Panc1 (cell line): ENCODE measurements at regions not wholly inside any gene's neighbourhood (a gene's known extent, or its start where the extent isn't known, plus 50 kb on each side); places are given as distances from the start of the nearest gene placed in this dataset.

Experiments used
- ATAC-seq: fragments of 200-7000 bp; cut with Tn5 transposase; 2 replicates; pipeline ENCODE4 v1.9.1; 2020; ENCODE audit warnings: mild to moderate bottlenecking, moderate library complexity
- BruUV-seq: library from RNA; stranded (reverse); fragments of 400-500 nt; replicated peaks from 2 replicates; lab custom pipeline; 2021; lab: Mats Ljungman, UMichigan
- CTCF ChIA-PET: fragments of 300-600 bp; sonication (Branson Sonifier 250); formaldehyde crosslinking; loops from one replicate; lab custom pipeline; 2022; ENCODE audit warnings: antibody characterized with exemption; lab: Charles Lee
- POLR2A ChIA-PET: fragments of 300-600 bp; sonication (Branson Sonifier 250); formaldehyde crosslinking; loops from one replicate; lab custom pipeline; 2022; ENCODE audit warnings: antibody characterized with exemption; lab: Charles Lee
- DNase-seq: peaks from one replicate; pipeline ENCODE4 v3.0.0-alpha.2; 2010; ENCODE audit warnings: low read depth, low spot score
- H3K27ac ChIP-seq: 2 replicates; pipeline ENCODE4 v1.5.1; 2011; ENCODE audit warnings: mild to moderate bottlenecking, low read length, inconsistent platforms
- H3K27me3 ChIP-seq: fragments of 200-500 bp; sonication (Bioruptor generic); 2 replicates; pipeline ENCODE4 v1.6.0; 2014; ENCODE audit warnings: low read length, inconsistent platforms; ENCODE audit not compliant: control insufficient read depth, insufficient read depth
- H3K36me3 ChIP-seq: fragments of 200-500 bp; sonication (Bioruptor generic); 2 replicates; pipeline ENCODE4 v1.5.1; 2014; ENCODE audit warnings: inconsistent platforms, mild to moderate bottlenecking, low read length, moderate library complexity; ENCODE audit not compliant: control insufficient read depth, insufficient read depth
- H3K4me1 ChIP-seq: 2 replicates; pipeline ENCODE4 v1.5.1; 2011; ENCODE audit warnings: inconsistent platforms, mild to moderate bottlenecking, low read length, moderate library complexity; ENCODE audit not compliant: control insufficient read depth, insufficient read depth
- H3K4me3 ChIP-seq, 2 experiments: 2 replicates each; pipeline ENCODE4 v1.5.1; 2011 to 2012; ENCODE audit warnings: low read depth in 2 of 2, low read length in 2 of 2, mild to moderate bottlenecking in 2 of 2, inconsistent platforms in 1 of 2, moderate library complexity in 1 of 2
- H3K9me3 ChIP-seq: fragments of 200-500 bp; sonication (Bioruptor generic); 2 replicates; pipeline ENCODE4 v1.5.1; 2014; ENCODE audit warnings: low read depth, mild to moderate bottlenecking, inconsistent platforms, low read length, moderate library complexity; ENCODE audit not compliant: control insufficient read depth, insufficient read depth
- POLR2AphosphoS5 ChIP-seq: IDR thresholded peaks from 2 replicates; pipeline ENCODE4 v1.6.1; 2012; ENCODE audit warnings: mild to moderate bottlenecking, low read depth, low read length, moderate library complexity
- SIN3A ChIP-seq: IDR thresholded peaks from 2 replicates; pipeline ENCODE4 v1.6.1; 2012; ENCODE audit warnings: low read depth, mild to moderate bottlenecking, low read length, moderate library complexity, borderline replicate concordance; ENCODE audit not compliant: insufficient read depth
- TCF7L2 ChIP-seq: IDR thresholded peaks from 2 replicates; pipeline ENCODE4 v1.6.1; 2011; ENCODE audit warnings: mild to moderate bottlenecking, low read depth, low read length, inconsistent platforms
- in situ Hi-C: cut with HindIII; loops from 2 replicates; pipeline ENCODE4 v1.10.0; 2016; ENCODE audit warnings: low sequenced_read_pairs, low pct_unique_long_range_greater_than_20kb
- intact Hi-C: fragments of 100-400 bp; cut with micrococcal nuclease; formaldehyde crosslinking; loops from one replicate; pipeline ENCODE4 v1.10.0; 2022; ENCODE audit not compliant: unreplicated experiment
- TF ChIP-seq, protein P1 (sequence below), 2 experiments: IDR thresholded peaks; 2 replicates each; pipeline ENCODE4 v1.6.1; 2011 to 2012; ENCODE audit warnings: low read depth in 2 of 2, control low read depth in 1 of 2, low read length in 1 of 2, mild to moderate bottlenecking in 1 of 2, moderate library complexity in 1 of 2; ENCODE audit not compliant: insufficient read depth in 1 of 2
- TF ChIP-seq, protein P2 (sequence below): fragments of 450-650 bp; IDR thresholded peaks from 2 replicates; pipeline ENCODE4 v1.5.1; 2017; ENCODE audit warnings: mild to moderate bottlenecking

DNA sequence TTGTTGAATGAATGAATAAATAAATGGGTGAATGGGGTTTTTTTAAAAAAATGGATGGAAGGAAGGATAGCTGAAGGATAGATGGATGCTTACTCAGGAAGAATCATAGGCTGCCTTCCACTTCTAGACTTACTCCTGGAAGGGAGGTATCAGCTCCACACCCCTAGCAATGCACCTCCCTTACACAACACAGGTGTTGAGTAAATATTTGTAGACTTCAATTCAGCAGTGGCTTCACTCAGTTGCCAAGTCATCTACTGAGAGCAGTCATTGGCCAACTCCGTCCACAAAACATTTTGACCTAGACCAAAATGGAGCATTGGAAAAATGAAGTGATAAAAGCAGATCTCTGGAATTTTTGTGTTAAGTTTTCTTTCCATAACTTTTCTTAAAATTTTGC is 65.5 kb upstream of the ST8SIA2 start:
- Histone ChIP-seq H3K9me3 (no peaks in the 10 kb centered on the region), H3K27ac (no peak overlapping the region), H3K36me3 (no peaks in the 10 kb centered on the region), H3K27me3 (no peaks in the 10 kb centered on the region), H3K4me1 (no peaks in the 10 kb centered on the region), H3K4me3 (no peak overlapping the region)
- no TSS peak for BruUV-seq
- intact Hi-C loops (no loop called here), in situ Hi-C loops (no loop called here)
- TF ChIP-seq, protein P1, sequence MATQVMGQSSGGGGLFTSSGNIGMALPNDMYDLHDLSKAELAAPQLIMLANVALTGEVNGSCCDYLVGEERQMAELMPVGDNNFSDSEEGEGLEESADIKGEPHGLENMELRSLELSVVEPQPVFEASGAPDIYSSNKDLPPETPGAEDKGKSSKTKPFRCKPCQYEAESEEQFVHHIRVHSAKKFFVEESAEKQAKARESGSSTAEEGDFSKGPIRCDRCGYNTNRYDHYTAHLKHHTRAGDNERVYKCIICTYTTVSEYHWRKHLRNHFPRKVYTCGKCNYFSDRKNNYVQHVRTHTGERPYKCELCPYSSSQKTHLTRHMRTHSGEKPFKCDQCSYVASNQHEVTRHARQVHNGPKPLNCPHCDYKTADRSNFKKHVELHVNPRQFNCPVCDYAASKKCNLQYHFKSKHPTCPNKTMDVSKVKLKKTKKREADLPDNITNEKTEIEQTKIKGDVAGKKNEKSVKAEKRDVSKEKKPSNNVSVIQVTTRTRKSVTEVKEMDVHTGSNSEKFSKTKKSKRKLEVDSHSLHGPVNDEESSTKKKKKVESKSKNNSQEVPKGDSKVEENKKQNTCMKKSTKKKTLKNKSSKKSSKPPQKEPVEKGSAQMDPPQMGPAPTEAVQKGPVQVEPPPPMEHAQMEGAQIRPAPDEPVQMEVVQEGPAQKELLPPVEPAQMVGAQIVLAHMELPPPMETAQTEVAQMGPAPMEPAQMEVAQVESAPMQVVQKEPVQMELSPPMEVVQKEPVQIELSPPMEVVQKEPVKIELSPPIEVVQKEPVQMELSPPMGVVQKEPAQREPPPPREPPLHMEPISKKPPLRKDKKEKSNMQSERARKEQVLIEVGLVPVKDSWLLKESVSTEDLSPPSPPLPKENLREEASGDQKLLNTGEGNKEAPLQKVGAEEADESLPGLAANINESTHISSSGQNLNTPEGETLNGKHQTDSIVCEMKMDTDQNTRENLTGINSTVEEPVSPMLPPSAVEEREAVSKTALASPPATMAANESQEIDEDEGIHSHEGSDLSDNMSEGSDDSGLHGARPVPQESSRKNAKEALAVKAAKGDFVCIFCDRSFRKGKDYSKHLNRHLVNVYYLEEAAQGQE (IDR thresholded peaks at IDR 0.05; ENCODE audit: insufficient read depth in 1 of 2, low read depth in 2 of 2, low read length in 1 of 2): no peak
- TF ChIP-seq TCF7L2: no peak
- no peak for TF ChIP-seq POLR2AphosphoS5
- TF ChIP-seq, protein P2, sequence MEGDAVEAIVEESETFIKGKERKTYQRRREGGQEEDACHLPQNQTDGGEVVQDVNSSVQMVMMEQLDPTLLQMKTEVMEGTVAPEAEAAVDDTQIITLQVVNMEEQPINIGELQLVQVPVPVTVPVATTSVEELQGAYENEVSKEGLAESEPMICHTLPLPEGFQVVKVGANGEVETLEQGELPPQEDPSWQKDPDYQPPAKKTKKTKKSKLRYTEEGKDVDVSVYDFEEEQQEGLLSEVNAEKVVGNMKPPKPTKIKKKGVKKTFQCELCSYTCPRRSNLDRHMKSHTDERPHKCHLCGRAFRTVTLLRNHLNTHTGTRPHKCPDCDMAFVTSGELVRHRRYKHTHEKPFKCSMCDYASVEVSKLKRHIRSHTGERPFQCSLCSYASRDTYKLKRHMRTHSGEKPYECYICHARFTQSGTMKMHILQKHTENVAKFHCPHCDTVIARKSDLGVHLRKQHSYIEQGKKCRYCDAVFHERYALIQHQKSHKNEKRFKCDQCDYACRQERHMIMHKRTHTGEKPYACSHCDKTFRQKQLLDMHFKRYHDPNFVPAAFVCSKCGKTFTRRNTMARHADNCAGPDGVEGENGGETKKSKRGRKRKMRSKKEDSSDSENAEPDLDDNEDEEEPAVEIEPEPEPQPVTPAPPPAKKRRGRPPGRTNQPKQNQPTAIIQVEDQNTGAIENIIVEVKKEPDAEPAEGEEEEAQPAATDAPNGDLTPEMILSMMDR: no peak
- no peak for TF ChIP-seq SIN3A
- CTCF ChIA-PET: no interaction called here
- ATAC-seq: no peak
- POLR2A ChIA-PET: no interaction called here
- no peak for DNase-seq

DNA sequence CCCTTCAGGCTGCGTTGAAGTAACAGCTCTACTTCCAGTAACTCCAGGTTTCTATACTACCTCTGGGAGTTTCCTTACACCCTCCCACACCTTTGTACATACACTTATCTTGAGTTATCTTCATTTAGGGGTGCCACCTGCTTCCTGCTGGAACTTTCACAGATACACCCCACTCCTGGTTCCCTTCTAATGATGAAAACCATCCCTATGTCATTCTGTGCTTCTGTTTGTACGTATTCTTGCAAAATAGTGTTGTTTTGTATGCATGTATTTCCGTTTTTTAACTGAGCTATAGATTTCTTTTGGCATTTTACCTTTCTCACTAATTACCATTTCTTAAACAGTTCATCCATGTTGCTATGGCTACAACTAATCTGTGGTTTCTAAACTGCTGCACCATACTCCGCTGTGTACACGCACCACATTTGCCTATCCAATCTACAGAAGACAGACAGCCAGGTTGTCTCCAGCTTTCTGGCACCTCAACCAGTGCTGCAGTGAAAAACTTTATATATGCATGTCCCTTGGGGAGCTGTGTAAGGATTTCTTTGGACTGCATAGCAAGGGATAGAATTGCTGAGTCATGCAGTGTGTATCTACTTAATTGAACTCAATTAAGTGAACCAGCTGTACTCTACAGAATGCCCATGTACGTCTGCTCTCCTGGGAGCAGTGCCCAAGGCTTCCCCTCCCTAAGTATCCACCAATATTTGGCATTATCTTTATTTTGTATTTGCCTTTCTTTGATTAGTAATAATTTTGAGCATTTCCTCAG is 61.4 kb upstream of the ST8SIA2 start:
- POLR2A ChIA-PET: no interaction called here
- ATAC-seq (no peak), DNase-seq (no peak)
- H3K36me3 ChIP-seq: no peaks in the 10 kb centered on the region
- no peak for TF ChIP-seq SIN3A
- TF ChIP-seq, protein P2: no peak
- TF ChIP-seq POLR2AphosphoS5: no peak
- TF ChIP-seq, protein P1 (IDR thresholded peaks at IDR 0.05; ENCODE audit: insufficient read depth in 1 of 2, low read depth in 2 of 2, low read length in 1 of 2): no peak
- no peak for TF ChIP-seq TCF7L2
- BruUV-seq: no TSS peak
- in situ Hi-C loops (no loop called here), intact Hi-C loops (no loop called here)
- CTCF ChIA-PET: no interaction called here
- H3K27ac ChIP-seq: no peak overlapping the region
- H3K9me3 ChIP-seq: no peaks in the 10 kb centered on the region
- no peak overlapping the region for H3K4me3 ChIP-seq
- no peaks in the 10 kb centered on the region for H3K27me3 ChIP-seq
- no peaks in the 10 kb centered on the region for H3K4me1 ChIP-seq
